ENCODE measurements at regions not wholly inside any gene's neighbourhood (a gene's known extent, or its start where the extent isn't known, plus 50 kb on each side); places are given as distances from the start of the nearest gene placed in this dataset.

GRCh38 chr3:107939691-107940442 lies 151.0 kb downstream of the CD47 start:
- TF ChIP-seq CTCF (IDR thresholded peaks at IDR 0.05; ENCODE audit: insufficient read depth, low read length, missing control alignments) = no peak
- H3K4me3 ChIP-seq (ENCODE audit: low read depth, low read length) = no peak overlapping the region
- DNase-seq (ENCODE audit: low read depth, low spot score) = no peak
- ChIA-PET POLR2A (no interaction called here), CTCF (interaction anchor here (2.2 to 8.3 kb wide), 5 partner anchors 13 to 612 kb away, joined by 10 to 80 read pairs (median 17); no protein-coding TSS in a partner anchor)

GRCh38 chr3:107938143-107938542 lies 152.7 kb downstream of the CD47 start:
- DNase-seq (ENCODE audit: low read depth, low spot score) = no peak
- POLR2A ChIA-PET = no interaction called here
- no peak overlapping the region for H3K4me3 ChIP-seq (ENCODE audit: low read depth, low read length)
- CTCF ChIA-PET = interaction anchor here (0.6 to 8.3 kb wide), 11 partner anchors 11 to 614 kb away, joined by 3 to 80 read pairs (median 5); no protein-coding TSS in a partner anchor
- no peak for TF ChIP-seq CTCF (IDR thresholded peaks at IDR 0.05; ENCODE audit: insufficient read depth, low read length, missing control alignments)

- POLR2A ChIA-PET = no interaction called here
- H3K4me3 ChIP-seq (ENCODE audit: low read depth, low read length) = no peak overlapping the region
- TF ChIP-seq CTCF (IDR thresholded peaks at IDR 0.05; ENCODE audit: insufficient read depth, low read length, missing control alignments) = no peak
- DNase-seq (ENCODE audit: low read depth, low spot score) = no peak
- CTCF ChIA-PET = interaction anchor here (2.7 kb wide), 1 partner anchor 8 kb away, joined by 23 read pairs; no protein-coding TSS in a partner anchor
Observed at GRCh38 chr3:107934808-107935207, 156.0 kb downstream of the CD47 start.

GRCh38 chr3:107933450-107933849 lies 157.4 kb downstream of the CD47 start:
- ChIA-PET POLR2A (no interaction called here), CTCF (interaction anchor here (0.7 to 1.1 kb wide), 2 partner anchors 8 to 11 kb away, joined by 3 read pairs; no protein-coding TSS in a partner anchor)
- no peak for DNase-seq (ENCODE audit: low read depth, low spot score)
- TF ChIP-seq CTCF (IDR thresholded peaks at IDR 0.05; ENCODE audit: insufficient read depth, low read length, missing control alignments) = no peak
- H3K4me3 ChIP-seq (ENCODE audit: low read depth, low read length) = no peak overlapping the region

- CTCF ChIA-PET = no interaction called here
- no peak for DNase-seq (ENCODE audit: low read depth, low spot score)
- TF ChIP-seq CTCF (IDR thresholded peaks at IDR 0.05; ENCODE audit: insufficient read depth, low read length, missing control alignments) = no peak
- no peak overlapping the region for H3K4me3 ChIP-seq (ENCODE audit: low read depth, low read length)
- POLR2A ChIA-PET = no interaction called here
Observed at GRCh38 chr3:107931326-107931725, 159.5 kb downstream of the CD47 start.

- POLR2A ChIA-PET = no interaction called here
- DNase-seq (ENCODE audit: low read depth, low spot score) = no peak
- TF ChIP-seq CTCF (IDR thresholded peaks at IDR 0.05; ENCODE audit: insufficient read depth, low read length, missing control alignments) = no peak
- no peak overlapping the region for H3K4me3 ChIP-seq (ENCODE audit: low read depth, low read length)
- CTCF ChIA-PET = interaction anchor here (1.2 to 6.5 kb wide), 14 partner anchors 10 to 693 kb away, joined by 3 to 80 read pairs (median 9); no protein-coding TSS in a partner anchor
Observed at GRCh38 chr3:107929088-107929487, 161.7 kb downstream of the CD47 start.
